COLO829 (cell line): ENCODE measurements at regions not wholly inside any gene's neighbourhood (a gene's known extent, or its start where the extent isn't known, plus 50 kb on each side); places are given as distances from the start of the nearest gene placed in this dataset.
"Not testable (repeated sequence)": the region's sequence is repeated elsewhere in the genome, so short reads cannot be mapped to it uniquely, and the experiment has no call there.

Experiments
- DNase-seq: peaks from one replicate; pipeline ENCODE4 v3.0.0; 2012; ENCODE audit warnings: low spot score

DNA sequence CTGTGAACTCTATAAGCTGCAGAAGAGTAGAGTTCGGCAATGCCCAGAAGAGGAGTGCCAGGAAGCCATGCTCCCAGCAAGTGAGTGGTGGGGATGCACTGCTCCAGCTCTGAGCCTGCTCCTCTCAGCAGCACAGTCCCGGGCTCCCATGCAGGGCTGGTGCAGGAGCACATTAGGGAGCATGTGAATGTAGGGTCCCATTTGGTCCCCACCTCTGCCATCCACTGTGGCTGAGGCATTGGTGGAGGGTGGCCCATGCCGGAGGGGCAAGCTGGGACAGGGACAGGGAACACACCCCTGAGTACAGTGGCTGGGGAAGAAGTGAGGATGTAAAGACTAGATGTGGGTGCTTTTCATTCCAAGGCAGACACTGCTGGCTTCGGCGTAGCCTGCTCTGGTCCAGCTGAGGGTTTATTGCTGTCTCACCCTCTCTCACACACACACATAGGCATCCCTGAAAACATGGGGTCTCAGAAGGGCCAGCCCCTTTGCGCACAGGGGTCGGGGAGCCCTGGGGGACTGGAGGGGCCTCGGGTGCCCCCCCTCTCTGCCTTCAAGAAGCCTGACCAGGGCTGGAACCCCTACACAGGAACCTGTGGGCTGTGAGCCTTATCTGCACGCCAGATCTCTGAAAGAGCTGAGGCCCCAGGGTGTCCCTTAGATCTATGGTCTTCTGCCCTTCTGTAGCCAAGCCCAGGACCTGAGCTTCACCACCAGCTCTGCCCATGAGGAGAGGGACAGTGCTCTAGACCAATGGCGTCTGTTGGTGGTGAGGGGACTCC lies 341.0 kb downstream of the TCERG1L start:
- no peak for DNase-seq

DNA sequence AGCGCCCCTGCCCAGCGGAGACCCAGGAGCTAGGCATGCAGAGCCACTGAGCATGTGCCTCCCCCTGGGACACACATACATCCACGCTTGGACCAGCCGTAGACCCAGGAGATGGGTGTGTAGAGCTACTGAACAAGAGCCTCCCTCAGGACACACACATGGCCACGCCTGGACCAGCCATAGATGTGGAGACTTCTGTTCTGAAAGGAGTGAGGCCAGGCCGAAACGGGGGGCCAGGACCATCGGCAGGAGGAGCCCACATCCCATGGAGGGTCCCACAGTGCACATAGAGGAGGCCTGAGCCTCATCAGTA lies 340.4 kb downstream of the TCERG1L start:
- no peak for DNase-seq

DNA sequence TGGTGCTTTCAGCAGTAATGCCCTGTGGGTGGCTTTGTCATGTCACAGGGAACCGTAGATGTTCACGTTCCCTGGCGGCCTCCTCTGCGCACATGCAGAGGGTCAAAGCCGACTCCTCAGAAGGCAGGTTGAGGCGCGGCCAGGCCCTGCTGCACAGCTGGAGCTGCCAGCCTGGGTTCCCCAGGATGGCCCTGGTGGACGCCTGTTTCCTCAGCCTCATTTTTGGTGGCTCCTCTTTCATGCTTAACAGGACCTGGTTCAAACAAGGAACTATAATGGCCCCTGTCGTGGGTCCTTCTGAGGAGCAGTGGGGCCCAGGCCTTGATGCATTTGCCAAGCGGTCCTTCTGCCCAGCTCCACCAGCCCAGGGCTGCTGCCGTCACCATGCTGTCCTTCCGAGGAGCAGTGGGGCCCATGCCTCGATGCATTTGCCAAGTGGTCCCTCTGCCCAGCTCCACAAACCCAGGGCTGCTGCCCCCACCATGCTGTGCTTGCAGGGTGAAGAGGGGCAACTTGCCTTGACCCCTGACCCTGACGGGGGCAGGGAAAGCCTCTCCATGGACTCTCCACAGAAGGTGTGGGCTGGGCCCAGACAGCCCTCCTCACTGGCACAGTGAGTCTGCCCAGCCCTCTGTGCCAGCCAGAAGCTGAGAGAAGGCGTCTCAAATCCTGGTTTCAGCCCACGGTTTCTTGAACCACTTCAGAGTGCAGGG lies 338.2 kb downstream of the TCERG1L start:
- no peak for DNase-seq

DNA sequence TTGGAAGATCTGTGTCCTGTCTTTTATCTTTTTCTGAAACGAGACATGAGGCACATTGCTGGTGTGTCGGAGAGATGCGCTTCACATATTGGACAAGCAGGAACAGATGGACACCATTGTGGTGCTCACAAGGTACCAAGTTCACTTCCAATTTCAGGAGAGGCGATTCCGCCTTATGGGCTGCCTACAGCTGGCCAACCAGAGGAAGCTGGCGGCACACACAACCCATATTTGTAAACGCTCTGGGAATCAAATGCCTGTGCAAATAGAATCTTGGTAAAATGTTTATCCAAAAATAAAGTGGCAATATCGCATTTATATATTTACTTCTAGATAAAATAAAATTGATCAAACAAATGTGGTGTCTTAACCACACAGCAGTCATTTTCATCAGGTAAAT lies 337.4 kb downstream of the TCERG1L start:
- no peak for DNase-seq

DNA sequence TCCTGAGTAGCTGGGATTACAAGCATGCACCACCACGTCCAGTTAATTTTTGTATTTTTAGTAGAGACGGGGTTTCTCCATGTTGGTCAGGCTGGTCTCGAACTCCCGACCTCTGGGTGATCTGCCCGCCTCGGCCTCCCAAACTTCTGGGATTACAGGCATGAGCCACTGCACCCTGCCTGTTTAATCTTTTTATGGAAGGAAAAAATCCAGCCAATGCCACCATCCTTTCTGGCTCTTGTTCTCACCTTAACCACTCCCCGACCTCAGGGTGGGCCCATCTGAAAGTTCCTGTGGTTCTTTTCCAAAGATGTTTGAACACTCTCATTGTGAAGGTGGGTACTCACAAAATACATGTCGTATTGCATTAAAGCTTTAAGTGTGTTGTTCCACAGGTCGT lies 336.2 kb downstream of the TCERG1L start:
- not testable (repeated sequence) for DNase-seq

DNA sequence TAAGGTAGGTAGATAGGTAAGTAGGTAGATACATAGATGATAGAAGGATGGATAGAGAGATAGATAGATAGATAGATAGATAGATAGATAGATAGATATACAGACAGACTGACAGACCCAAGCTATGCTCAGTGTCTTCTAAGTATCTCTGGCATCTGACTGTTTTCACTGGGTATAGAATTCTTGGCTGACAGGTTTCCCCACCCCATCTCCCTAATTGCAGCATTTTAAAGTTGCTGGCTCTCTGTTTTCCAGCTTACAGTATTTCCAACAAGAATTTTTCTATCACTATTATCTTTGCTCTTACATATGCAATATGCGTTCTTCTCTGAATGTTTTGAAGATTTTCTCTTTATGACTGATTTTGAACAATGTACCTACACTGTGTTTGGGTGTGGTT lies 328.7 kb downstream of the TCERG1L start:
- no peak for DNase-seq

DNA sequence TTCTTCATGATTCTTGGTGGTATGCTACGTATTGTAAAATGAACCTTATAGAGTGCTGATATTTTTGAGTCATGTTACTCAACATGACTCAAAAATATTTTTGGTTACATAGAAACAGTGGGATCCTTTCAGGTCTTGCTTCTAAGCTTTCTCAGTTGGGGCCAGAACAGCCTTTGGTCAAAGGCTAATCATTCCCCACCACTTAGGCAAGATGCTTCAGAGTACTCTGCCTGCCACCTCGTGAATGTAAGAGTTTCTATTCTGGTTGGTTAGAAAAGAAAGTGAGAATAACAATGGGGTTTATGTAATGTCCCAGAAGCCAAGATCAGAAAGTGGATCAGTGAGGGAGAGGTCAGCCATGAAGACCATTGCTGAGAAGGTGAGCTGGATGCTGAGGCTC lies 327.8 kb downstream of the TCERG1L start:
- DNase-seq: no peak

DNA sequence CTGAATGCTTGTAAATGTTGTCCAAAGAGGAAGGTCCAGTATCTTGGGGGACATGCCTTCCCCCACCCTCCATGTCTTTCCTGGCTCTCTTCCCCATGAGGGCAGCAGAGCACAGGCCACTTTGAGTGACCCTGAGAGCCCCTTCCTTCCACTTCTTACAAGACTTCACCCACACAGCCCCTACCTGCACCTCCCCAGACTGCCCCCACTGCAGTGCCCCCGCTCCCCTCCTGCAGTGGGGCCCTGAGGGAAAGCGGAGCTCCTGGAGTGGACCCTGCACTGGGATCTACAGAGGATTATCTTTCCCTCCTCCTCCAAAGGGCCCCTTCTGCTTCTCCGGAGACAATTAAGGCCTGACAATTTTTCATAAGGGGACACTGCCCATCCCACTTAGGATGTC lies 326.8 kb downstream of the TCERG1L start:
- DNase-seq: no peak

DNA sequence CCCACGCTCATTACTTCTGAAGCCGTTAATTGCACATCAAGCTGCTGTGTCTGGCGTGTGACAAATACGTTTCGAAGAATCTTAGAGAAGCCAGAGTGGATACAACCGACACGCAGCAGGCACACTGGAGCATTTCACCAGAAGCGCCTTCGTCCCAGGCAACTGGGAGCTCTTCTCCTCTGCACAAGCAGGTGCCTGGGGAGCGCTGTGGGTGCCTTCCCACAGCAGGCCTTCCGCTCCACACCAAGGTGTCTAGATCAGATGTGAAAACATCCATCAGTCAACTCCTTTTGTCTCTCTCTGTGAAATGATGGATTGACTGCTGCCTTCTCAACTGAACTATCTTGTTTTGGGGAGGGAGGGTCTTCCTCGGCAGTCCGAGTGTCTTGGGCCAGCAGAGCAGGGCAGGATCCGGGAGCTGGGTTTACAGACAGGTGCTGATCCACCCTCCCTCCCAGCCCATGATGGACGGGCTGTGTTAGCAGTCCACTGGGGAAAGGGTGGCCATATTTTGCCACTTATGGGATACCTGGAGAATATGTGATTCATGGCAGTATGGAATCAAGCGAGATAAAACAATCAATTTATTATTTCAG lies 326.3 kb downstream of the TCERG1L start:
- DNase-seq: no peak

DNA sequence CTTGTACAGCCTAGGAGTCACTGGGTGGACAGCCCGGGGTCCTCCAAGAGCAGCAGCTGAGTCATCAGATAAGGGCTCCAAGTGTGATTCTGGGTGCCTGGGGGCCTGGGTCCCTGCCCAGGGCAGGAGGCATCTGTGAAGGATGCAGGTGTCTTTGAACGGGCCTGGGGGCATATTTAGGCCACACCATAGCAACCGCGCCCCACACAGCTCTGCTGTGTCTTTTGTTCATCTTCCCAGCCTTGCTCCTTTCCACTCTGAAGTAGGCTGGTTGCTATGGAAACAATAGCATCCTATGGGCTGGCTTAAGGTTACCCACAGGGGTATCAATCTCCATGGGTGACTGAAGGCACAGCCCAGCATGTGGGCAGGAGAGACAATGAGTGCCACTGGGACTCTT lies 324.7 kb downstream of the TCERG1L start:
- DNase-seq: no peak

DNA sequence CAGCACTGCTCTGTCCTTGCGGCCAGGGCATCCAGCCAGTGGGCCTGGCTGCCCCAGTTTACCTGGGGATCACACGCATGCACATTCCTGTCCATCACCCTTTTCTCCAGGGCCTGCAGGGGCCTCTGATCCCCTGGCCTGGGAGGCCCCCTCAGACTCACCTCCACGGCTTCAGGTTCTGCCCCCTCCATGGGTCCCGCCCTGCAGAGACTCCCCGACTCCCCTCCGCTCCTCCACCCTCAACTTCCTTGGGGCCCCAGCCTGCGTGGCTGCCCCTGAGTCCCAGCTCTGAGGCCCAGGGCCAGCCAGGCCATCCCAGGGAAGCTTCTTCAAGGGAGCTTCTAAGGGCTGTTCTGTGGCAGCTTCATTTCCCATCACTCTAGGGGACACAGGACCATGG lies 324.1 kb downstream of the TCERG1L start:
- DNase-seq: no peak

DNA sequence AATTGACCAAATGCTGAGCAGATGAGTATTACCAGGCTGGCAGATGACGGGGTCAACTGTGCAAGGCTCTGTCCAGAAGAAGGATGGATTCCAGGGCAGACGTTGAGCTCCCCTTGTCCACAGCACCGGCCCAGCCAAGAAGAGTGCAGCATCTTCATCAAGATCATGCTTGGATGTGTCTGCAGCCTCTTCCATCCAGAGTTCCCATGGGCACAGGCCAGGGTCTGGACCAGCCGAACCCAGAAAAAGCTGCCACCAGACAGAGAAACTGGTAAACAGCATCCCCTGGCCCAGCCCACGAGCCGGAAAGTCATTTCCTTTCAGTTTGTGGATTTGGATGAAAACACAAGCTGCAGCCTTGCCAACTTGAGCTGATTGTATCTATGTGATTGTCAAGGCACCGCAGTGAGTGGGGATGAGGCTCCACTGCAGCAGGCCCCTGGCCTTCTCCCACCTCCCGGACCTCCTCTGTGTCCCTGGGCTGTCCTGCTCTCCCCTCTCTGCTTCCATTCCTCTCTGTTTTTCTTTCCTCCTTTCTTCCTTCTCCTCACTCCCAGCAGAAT lies 321.8 kb downstream of the TCERG1L start:
- no peak for DNase-seq

DNA sequence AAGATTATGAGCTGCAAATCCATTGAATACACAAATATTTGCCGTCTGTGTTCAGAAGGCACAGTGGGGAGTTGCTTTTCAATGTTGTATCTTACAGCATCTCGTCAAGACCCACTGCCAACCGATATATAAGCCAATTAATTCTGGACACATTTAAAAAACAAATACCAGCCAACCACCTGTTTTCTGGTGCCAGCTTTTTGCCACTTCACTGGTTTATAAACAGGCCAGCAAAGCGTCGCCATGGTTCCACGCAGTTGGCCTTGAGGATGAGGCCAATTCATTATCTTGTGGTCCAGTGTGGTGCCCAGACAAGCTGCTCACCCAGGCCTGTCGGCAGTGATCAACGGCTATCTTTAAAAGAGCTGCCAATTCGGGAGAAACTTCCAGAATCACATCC lies 321.0 kb downstream of the TCERG1L start:
- DNase-seq: no peak

DNA sequence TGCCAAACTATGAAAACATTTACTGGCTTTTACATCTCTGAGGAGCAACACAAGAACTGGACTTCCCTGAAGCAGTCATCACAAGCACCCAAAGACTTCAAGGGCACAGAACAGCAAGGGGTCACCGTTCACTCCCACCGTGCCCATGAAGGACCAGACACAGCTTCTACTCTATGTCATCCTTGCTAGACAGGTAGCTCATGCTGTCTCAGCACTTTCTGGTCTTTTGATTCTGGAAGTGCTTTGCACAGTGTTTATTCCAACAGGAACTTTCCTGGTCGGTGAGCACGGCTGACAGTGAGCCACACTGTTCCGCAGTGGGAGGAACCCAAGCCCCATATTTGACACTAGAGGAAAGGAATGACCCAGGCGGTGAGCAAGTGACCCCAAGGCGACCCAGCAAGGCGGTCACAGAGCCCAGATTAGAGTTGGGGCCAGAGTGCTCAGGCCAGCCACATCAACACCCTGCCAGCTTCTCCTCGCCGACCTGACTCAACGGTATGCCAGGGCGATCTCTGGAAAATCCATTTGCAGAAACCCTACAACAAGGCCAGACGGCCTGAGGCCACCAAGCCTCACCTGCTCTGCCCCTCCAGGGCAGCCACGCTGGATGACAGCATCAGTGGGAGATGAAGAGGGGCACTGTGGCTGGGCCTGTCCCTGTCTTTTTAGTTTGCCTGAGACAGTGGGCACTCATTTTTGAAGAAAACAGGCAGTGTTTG lies 318.6 kb downstream of the TCERG1L start:
- no peak for DNase-seq

DNA sequence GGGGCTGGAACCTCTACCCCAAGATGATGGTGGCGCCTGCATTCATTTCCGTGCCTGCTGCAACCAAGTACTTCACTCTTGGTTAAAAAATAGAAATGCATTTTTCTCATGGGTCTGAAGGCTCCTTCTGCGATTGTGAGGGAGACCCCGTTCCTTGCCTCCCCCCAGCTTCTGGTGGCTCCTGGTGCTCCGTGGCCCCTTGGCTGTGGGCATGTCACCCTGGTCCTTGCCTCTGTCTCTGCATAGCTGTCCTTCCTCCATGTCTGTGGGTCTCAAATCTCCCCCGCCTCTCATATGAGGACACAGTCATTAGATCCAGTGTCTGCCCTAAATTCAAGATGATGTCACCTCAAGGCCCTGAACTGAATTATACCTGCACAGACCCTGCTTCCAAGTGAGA lies 317.9 kb downstream of the TCERG1L start:
- DNase-seq: no peak

DNA sequence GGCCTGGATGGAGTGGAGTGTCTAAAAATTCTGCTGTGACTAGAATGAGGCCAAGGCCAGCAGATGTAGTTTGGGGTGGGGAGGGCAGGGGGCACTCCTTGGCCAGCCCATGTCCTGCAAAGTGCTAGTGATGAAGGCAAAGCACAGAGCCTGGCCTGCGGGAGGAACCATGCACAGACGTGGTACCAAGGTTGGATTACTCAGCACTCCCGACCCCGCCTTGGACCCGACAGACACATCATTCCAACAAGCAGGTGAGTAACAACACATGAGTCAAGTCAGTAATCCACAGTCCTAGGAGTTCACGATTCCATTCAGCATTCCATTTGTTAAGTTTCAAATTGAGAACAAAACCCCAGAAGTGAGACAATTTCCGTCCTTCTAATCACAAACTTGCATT lies 317.3 kb downstream of the TCERG1L start:
- no peak for DNase-seq

DNA sequence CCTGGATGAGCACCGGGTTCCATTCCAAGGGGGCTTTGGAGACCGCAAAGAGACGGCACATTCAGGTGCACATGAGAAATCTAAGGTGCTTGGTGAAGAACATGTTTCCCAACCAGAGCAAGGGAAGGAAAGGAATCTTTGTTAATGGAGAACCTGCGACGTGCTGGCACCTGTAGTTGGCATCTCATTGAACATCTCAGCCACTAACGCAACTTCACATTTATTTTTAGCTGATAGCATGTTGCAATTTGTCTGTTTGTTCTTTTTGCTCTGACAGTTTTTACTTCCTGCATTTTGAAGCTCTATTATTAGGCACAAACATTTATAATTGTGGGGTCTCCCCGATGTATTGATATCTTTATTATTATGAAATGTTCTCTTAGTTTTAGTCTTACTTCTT lies 316.7 kb downstream of the TCERG1L start:
- no peak for DNase-seq

DNA sequence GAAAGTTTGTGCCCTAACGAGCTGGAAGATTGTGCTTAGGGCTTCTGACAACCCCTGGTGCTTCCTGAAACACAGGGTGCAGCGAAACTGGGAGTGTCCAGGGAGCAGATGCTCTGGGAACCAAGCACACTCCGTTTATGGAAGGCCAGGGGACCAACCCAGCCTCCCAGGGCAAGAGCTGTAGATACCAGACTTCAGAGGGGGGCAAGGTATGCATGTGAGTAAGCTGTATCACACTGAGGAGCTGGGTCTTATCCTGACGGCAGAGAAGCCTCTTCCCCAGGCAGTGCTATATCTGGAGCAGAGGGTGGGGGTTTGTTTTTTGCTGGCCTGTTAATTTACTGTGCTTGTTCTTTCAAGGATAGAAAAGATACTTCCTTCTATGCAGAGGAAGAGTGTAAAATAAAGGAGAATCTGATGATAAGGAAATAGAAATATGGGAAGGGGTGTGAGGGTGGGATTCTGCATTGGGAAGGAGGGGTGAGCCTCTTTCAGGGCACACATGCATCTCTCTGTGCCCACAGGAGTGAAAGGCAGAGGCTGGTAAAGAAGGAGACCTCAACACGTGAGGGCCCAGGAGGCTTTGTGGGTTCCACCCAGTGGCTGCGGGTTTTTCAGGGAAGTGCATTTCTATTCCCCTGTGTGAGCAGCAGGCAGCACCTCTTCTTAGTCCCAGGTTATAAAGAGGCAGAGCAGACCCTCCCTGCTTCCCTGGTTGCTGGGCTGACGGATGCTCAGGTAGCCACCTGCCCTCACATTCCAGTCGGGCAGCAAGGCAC lies 314.1 kb downstream of the TCERG1L start:
- DNase-seq: no peak

DNA sequence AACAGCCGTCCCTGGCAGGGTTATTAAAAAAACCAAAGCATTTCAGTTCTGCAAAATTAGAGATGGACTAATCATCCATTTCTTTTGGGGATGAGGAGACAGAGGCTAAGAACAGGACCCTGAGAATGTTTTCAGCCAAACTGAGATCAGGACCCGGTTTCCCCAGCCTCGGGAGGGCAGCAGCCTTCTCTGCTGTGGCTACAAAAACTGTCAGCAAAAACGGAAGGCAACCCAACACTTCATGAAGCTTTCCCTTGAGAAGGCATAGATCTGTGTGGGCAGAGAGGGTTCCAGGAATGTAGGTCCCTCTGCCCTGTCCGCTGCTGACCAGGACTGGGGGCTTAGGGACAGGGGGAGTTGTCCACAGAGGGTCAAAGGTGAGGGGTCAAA lies 313.5 kb downstream of the TCERG1L start:
- no peak for DNase-seq

DNA sequence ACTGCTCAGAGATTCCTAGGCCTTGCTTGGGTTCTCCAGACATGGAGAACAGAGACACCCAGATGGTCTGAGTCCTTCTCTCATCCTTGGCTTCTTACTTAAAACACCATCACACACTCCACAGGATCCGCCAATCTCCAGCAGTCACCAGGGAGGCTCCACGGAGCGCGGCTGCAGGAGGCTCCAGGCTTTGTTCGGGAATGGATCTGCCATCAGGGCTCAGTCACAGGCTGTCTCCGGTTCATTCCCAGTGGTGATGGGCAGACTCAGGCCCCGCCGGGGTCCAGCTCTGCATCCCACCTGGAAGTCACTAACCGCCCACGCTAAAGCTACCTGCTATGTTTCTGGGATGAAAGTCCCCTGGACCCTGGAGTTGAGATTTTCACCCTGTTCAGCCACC lies 312.9 kb downstream of the TCERG1L start:
- DNase-seq: no peak

DNA sequence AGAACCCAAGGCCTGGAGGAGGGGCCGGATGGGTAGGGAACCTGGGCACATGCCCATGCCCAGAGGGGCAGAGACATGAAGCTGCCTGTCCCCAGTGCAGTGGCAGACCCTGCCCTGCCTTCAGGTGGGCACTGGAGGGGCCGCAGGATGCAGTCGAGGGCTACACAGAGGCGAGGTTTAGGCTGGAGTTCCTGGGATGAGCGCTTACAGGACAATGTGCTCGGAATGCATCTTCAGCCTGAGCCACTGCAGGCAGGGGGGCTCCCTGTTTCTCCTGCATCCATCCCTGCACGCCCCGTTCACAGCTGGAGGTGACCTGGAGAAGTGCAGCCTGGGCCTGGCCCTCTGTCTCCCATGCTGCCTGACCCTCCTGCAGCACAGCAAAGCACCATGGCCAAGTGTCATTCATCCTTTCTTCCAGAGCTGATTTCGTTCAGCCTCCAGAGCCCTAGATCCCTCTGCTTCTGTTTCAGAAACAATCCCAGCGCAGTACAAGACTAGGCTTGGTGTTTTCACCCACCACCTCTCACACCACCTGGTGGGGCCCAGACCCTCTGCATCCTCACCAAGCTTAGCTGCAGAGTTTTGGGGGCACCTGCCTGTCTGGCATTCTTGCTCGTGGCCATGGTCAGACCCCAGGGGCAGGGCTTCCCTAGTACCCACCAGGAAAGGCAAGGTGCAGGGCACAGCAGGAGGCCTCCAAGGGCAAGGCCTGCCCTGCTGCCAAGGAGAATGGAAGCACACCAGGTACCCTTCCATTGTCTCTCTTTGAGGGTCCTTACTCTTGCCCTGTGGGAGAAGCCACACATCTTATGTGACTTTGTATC lies 311.9 kb downstream of the TCERG1L start:
- DNase-seq: no peak
